Choroid plexus epithelial cell (primary cell): ENCODE measurements at regions not wholly inside any gene's neighbourhood (a gene's known extent, or its start where the extent isn't known, plus 50 kb on each side); places are given as distances from the start of the nearest gene placed in this dataset.

Experiments
- DNase-seq: peaks from one replicate; pipeline ENCODE4 v3.0.0-alpha.2; 2010; ENCODE audit warnings: low read depth
- H3K4me3 ChIP-seq: 2 replicates; pipeline ENCODE4 v1.5.1; 2011; ENCODE audit warnings: low read depth, mild to moderate bottlenecking, control low read depth, low read length, moderate library complexity
- TF ChIP-seq, protein P1 (sequence below): conservative IDR thresholded peaks from 2 replicates; pipeline ENCODE4 v1.5.1; 2011; ENCODE audit warnings: low read depth, mild to moderate bottlenecking, control low read depth, inconsistent platforms, low read length, moderate library complexity

DNA sequence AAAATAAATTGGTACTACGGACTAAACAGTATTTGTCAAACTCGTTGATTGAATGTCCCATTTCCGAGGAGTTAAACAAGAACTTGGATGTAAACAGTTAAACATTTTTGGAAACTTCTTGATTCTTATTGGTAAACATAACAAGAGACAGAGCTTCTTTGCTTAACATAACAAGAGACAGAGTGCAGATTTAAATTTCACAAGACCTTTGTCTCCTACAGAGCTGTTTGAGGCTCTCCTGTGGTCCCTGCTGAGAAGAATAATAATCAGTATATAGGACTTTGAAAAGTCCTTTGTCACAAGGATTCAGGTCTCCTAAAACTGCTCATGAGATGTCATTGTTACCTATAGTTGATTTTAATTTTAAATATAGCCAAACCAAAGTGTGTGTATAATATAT is 170.6 kb upstream of the C21orf91 start:
- no peak overlapping the region for H3K4me3 ChIP-seq
- TF ChIP-seq, protein P1, sequence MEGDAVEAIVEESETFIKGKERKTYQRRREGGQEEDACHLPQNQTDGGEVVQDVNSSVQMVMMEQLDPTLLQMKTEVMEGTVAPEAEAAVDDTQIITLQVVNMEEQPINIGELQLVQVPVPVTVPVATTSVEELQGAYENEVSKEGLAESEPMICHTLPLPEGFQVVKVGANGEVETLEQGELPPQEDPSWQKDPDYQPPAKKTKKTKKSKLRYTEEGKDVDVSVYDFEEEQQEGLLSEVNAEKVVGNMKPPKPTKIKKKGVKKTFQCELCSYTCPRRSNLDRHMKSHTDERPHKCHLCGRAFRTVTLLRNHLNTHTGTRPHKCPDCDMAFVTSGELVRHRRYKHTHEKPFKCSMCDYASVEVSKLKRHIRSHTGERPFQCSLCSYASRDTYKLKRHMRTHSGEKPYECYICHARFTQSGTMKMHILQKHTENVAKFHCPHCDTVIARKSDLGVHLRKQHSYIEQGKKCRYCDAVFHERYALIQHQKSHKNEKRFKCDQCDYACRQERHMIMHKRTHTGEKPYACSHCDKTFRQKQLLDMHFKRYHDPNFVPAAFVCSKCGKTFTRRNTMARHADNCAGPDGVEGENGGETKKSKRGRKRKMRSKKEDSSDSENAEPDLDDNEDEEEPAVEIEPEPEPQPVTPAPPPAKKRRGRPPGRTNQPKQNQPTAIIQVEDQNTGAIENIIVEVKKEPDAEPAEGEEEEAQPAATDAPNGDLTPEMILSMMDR, result no peak
- DNase-seq, result no peak

- TF ChIP-seq, protein P1, result no peak
- H3K4me3 ChIP-seq, result no peak overlapping the region
- no peak for DNase-seq
These were observed 168.9 kb upstream of the C21orf91 start for GRCh38 chr21:17988102-17988437.

DNA sequence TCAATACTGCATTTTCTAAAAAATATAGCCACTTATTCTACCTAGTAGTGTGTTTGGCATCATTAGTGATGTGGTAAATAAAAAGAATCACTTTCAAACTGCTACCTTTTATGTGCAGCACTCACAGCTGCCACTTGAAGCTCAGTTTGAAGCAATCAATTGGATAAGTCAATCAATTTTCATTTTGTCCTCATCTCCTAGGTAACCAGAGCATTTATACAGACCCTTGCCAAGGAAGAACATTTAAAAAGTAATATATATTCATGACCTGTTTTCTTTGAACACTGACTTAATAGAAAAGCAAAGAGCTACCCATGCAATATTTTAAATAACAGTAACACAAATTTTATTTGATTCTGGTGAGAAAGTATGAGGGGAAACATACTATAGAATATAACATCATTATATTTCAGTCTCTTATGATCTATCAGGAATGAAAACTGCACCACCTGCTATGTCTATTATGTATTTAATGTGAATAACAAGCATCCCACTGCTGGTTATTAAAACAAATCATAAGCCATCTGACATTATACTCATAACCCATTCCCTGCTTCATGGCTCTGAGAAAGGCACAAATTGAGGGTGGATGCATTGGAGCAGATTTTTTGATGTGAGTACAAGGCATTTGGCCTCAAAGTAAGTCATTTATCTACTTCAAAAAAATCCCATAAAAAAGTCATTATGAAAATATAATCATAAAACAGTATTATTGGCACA is 168.4 kb upstream of the C21orf91 start:
- TF ChIP-seq, protein P1, result no peak
- H3K4me3 ChIP-seq, result no peak overlapping the region
- no peak for DNase-seq

DNA sequence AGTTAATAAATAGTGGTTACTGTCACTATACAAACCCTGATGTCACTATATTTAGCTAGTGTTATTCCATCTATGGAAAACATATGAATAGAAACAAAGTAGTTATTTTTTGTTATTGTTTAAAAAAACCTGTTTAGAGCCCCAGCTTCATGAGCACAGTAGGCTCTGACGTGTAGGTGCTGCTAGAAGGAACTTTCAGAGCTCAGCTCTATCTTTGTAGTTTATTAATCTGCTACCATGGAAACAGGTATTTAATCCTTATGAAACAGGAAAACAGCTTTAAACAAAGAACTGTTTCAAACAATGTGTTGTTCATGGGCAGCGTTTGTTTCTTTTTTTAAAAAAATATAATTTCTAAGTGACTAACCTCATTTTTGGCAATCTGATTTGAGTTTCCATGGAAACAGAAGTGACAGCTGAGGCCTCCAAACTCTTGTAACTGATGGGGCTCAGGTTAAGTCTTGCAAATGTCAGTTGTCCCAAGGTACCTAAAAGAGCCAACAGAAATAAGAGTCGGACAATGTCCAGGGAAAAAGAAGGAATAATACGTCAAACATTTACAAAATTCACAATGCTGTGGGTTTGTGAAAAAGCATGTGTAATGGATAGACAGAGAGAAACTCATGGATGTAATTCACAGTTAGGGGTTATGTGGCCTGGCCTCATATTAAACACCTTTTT is 162.0 kb upstream of the C21orf91 start:
- TF ChIP-seq, protein P1, result no peak
- DNase-seq, result no peak
- H3K4me3 ChIP-seq, result no peak overlapping the region

- TF ChIP-seq, protein P1, result no peak
- no peak overlapping the region for H3K4me3 ChIP-seq
- DNase-seq, result no peak
These were observed 160.6 kb upstream of the C21orf91 start for GRCh38 chr21:17979763-17980162.

- no peak for DNase-seq
- no peak overlapping the region for H3K4me3 ChIP-seq
- TF ChIP-seq, protein P1, result no peak
These were observed 159.7 kb upstream of the C21orf91 start for GRCh38 chr21:17978895-17979294.

DNA sequence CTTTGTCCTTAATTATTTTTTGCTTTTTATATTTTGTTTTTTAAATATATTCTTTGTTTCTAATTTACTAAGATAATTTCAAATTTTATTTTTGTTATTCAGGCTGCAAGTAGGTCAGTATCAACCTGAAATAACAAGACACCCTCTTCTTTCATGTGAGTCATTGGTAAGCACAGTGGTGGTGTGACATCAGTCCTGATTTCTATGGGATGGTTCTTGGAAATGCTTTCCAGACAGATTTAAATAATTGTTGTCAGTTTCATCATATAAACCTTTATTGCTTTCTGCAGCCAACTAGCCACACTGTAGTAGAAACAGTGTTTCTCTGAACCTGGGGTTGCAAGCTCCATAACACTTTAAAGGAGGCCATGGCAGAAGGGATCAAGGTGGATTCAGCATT is 157.5 kb upstream of the C21orf91 start:
- no peak for DNase-seq
- H3K4me3 ChIP-seq, result no peak overlapping the region
- TF ChIP-seq, protein P1, result no peak
